CD14-positive monocyte (primary cell): ENCODE measurements at regions not wholly inside any gene's neighbourhood (a gene's known extent, or its start where the extent isn't known, plus 50 kb on each side); places are given as distances from the start of the nearest gene placed in this dataset.

Experiments used
- DNase-seq, 3 donors: peaks; one replicate each; pipeline ENCODE4 v3.0.0-alpha.2; 2011 to 2022
- H2AFZ ChIP-seq: 2 replicates; pipeline ENCODE4 v1.6.0; 2012; ENCODE audit warnings: mild to moderate bottlenecking, low read depth, low read length, inconsistent platforms; ENCODE audit not compliant: insufficient read depth, poor library complexity, severe bottlenecking
- H3K27ac ChIP-seq, 2 donors: 1 replicate in 1 of 2; 2 replicates in 1 of 2; pipeline ENCODE4 v1.5.1; 2012 to 2013; ENCODE audit warnings: low read length in 2 of 2, control low read depth in 1 of 2, inconsistent platforms in 1 of 2, low read depth in 1 of 2, mild to moderate bottlenecking in 1 of 2
- H3K27me3 ChIP-seq, 2 donors: one replicate each; pipeline versions ENCODE4 v1.6.0 to v1.6.1; 2011 to 2013; ENCODE audit warnings: low read length in 2 of 2; ENCODE audit not compliant: control insufficient read depth in 2 of 2, insufficient read depth in 2 of 2
- H3K36me3 ChIP-seq, 2 donors: replicated peaks in 1 of 2; 1 replicate in 1 of 2; 2 replicates in 1 of 2; pipeline versions ENCODE4 v1.5.1 to v1.6.1; 2012 to 2013; ENCODE audit warnings: low read length in 2 of 2, control low read depth in 1 of 2, inconsistent platforms in 1 of 2, mild to moderate bottlenecking in 1 of 2; ENCODE audit not compliant: insufficient read depth in 2 of 2, control insufficient read depth in 1 of 2
- H3K4me1 ChIP-seq, 2 donors: 1 replicate in 1 of 2; 2 replicates in 1 of 2; pipeline versions ENCODE4 v1.5.1 to v1.6.1; 2012 to 2013; ENCODE audit warnings: low read length in 2 of 2, control low read depth in 1 of 2, inconsistent platforms in 1 of 2, mild to moderate bottlenecking in 1 of 2, moderate library complexity in 1 of 2; ENCODE audit not compliant: insufficient read depth in 2 of 2, control insufficient read depth in 1 of 2
- H3K4me2 ChIP-seq: replicated peaks from 2 replicates; pipeline ENCODE3; 2012; ENCODE audit warnings: low read length, moderate library complexity, mild to moderate bottlenecking; ENCODE audit not compliant: poor library complexity, severe bottlenecking; ENCODE audit errors: extremely low read depth
- H3K4me3 ChIP-seq, 3 experiments: fragments of 200-600 bp in 1 of 3; sonication (generic) in 1 of 3; replicated peaks in 1 of 3; 1 replicate in 2 of 3; 2 replicates in 1 of 3; pipeline ENCODE4 v1.5.1; 2011 to 2013; ENCODE audit warnings: low read length in 3 of 3, mild to moderate bottlenecking in 3 of 3, control low read depth in 2 of 3, low read depth in 2 of 3, inconsistent platforms in 1 of 3, moderate library complexity in 1 of 3
- H3K79me2 ChIP-seq: 2 replicates; pipeline ENCODE4 v1.6.0; 2012; ENCODE audit warnings: mild to moderate bottlenecking, control low read depth, inconsistent platforms, low read length, moderate library complexity; ENCODE audit not compliant: insufficient read depth
- H3K9ac ChIP-seq: 2 replicates; pipeline ENCODE4 v1.6.0; 2017; ENCODE audit warnings: low read length, mild to moderate bottlenecking; ENCODE audit not compliant: insufficient read depth, poor library complexity, severe bottlenecking
- H3K9me3 ChIP-seq, 2 donors: replicated peaks in 1 of 2; 1 replicate in 1 of 2; 2 replicates in 1 of 2; pipeline versions ENCODE4 v1.5.1 to v1.6.1; 2012 to 2013; ENCODE audit warnings: low read length in 2 of 2, control low read depth in 1 of 2; ENCODE audit not compliant: control insufficient read depth in 1 of 2, insufficient read depth in 1 of 2
- H4K20me1 ChIP-seq: 2 replicates; pipeline ENCODE4 v1.6.0; 2012; ENCODE audit warnings: mild to moderate bottlenecking, low read length, control low read depth, moderate library complexity; ENCODE audit not compliant: insufficient read depth
- H3K27ac Mint-ChIP-seq, 7 donors: one replicate each; pipeline ENCODE4 v1.8.0; 2020; ENCODE audit warnings: mild to moderate bottlenecking in 7 of 7, mixed read lengths in 7 of 7, moderate library complexity in 6 of 7, inconsistent platforms in 2 of 7
- H3K27me3 Mint-ChIP-seq, 3 donors: one replicate each; pipeline ENCODE4 v1.8.0; 2021 to 2022; ENCODE audit warnings: low read depth in 3 of 3, mild to moderate bottlenecking in 3 of 3, mixed read lengths in 3 of 3, moderate library complexity in 3 of 3, inconsistent platforms in 1 of 3
- H3K36me3 Mint-ChIP-seq, 2 donors: one replicate each; pipeline ENCODE4 v1.8.0; 2020; ENCODE audit warnings: mixed read lengths in 2 of 2, inconsistent platforms in 1 of 2, mild to moderate bottlenecking in 1 of 2
- H3K4me1 Mint-ChIP-seq: one replicate; pipeline ENCODE4 v1.8.0; 2020; ENCODE audit warnings: mild to moderate bottlenecking, mixed read lengths
- H3K4me3 Mint-ChIP-seq, 2 donors: one replicate each; pipeline ENCODE4 v1.8.0; 2020; ENCODE audit warnings: mild to moderate bottlenecking in 2 of 2, mixed read lengths in 2 of 2, moderate library complexity in 1 of 2
- H3K9me3 Mint-ChIP-seq, 7 donors: one replicate each; pipeline ENCODE4 v1.8.0; 2020 to 2022; ENCODE audit warnings: mixed read lengths in 7 of 7, mild to moderate bottlenecking in 6 of 7, moderate library complexity in 6 of 7, inconsistent platforms in 2 of 7
- WGBS: methylation state at CpG from one replicate; pipeline ENCODE4 v1.1.5; 2013; ENCODE audit warnings: missing lambda C conversion rate; ENCODE audit not compliant: insufficient coverage; 5-methylcytosine and 5-hydroxymethylcytosine counted together
- intact Hi-C, 2 donors: fragments of 100-400 bp; cut with micrococcal nuclease; formaldehyde crosslinking; loops; one replicate each; pipeline versions ENCODE4 v1.15.0 to v1.15.1; 2023
- TF ChIP-seq, protein P1 (sequence below): fragments of 200-600 bp; IDR thresholded peaks from one replicate; pipeline ENCODE4 v1.8.0; 2022; ENCODE audit warnings: antibody characterized with exemption, mild to moderate bottlenecking

DNA sequence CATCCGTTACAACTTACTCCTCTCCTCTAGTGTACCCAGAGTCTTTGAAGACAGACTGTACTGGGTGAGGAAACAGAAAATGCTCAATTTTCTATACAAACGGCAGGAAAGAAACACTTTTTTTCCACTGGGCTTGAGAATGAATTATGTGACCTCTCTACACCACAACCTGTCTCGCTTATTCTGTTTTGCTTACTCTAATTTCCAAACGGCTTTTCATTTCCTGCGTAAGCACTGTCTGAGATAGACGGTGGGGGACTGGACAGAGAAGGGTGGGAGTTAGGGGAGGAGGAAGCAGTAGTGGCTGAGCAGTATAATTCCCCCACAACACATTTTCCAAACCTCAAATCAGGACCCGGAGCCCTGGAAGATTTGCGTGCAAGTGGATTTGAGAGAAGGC lies 191.4 kb upstream of the SDK2 start:
- peaks cover 9 to 20% (median 19%) of the 10 kb centered on the region in 3 donors for H3K27me3 Mint-ChIP-seq
- DNase-seq = no peak
- H3K9me3 Mint-ChIP-seq = peaks cover 0 to 8% (median 5%) of the 10 kb centered on the region in 7 donors
- Histone ChIP-seq H3K4me2 (no peak overlapping the region), H2AFZ (peak overlapping the region; percentile 47), H3K4me1 (no peaks in the 10 kb centered on the region), H4K20me1 (no peaks in the 10 kb centered on the region), H3K27me3 (peaks cover 4 to 12% of the 10 kb centered on the region in 2 donors), H3K79me2 (no peaks in the 10 kb centered on the region), H3K9me3 (no peaks in the 10 kb centered on the region), H3K27ac (no peak overlapping the region), H3K4me3 (no peak overlapping the region), H3K36me3 (no peaks in the 10 kb centered on the region), H3K9ac (no peak overlapping the region)
- no peaks in the 10 kb centered on the region for H3K36me3 Mint-ChIP-seq
- no peak overlapping the region for H3K4me3 Mint-ChIP-seq
- peaks cover 8% of the 10 kb centered on the region for H3K4me1 Mint-ChIP-seq
- no CpG with 5 or more reads among the region's 8 CpGs for WGBS
- H3K27ac Mint-ChIP-seq = no peak overlapping the region
- intact Hi-C loops = no loop called here
- TF ChIP-seq, protein P1, sequence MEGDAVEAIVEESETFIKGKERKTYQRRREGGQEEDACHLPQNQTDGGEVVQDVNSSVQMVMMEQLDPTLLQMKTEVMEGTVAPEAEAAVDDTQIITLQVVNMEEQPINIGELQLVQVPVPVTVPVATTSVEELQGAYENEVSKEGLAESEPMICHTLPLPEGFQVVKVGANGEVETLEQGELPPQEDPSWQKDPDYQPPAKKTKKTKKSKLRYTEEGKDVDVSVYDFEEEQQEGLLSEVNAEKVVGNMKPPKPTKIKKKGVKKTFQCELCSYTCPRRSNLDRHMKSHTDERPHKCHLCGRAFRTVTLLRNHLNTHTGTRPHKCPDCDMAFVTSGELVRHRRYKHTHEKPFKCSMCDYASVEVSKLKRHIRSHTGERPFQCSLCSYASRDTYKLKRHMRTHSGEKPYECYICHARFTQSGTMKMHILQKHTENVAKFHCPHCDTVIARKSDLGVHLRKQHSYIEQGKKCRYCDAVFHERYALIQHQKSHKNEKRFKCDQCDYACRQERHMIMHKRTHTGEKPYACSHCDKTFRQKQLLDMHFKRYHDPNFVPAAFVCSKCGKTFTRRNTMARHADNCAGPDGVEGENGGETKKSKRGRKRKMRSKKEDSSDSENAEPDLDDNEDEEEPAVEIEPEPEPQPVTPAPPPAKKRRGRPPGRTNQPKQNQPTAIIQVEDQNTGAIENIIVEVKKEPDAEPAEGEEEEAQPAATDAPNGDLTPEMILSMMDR = no peak

DNA sequence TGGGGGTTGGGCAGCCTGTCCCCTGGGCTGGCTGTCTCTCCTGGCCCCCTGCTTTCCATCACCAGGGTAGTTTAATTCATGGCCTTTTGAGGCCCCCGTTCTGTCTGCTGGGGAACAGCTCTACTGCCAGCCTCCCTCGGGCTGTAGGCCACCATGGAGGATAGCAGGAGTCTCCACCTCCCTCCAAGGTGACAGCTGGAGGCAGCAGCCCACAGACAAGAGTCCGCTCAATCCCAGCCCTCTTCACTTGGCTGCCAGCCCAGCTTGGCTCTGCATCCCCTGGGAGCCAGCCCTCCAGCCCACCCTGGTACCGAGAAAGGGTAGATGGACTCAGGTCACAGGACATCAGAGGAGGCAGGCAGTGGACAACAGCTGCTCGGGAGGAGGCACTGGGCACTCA lies 194.6 kb upstream of the SDK2 start:
- WGBS = 93% methylated on average over 2 of the region's 5 CpGs
- Mint-ChIP-seq H3K36me3 (no peaks in the 10 kb centered on the region), H3K4me3 (no peak overlapping the region)

More for the DNA sequence above, 194.6 kb upstream of the SDK2 start:
- H3K36me3 ChIP-seq = no peaks in the 10 kb centered on the region
- no peak overlapping the region for H3K27ac Mint-ChIP-seq
- H3K4me2 ChIP-seq = no peak overlapping the region
- H3K9ac ChIP-seq = no peak overlapping the region
- no peaks in the 10 kb centered on the region for H3K79me2 ChIP-seq
- H2AFZ ChIP-seq = no peak overlapping the region
- DNase-seq = no peak
- H3K4me1 ChIP-seq = no peaks in the 10 kb centered on the region
- intact Hi-C loops = no loop called here
- peaks cover 5% of the 10 kb centered on the region for H3K4me1 Mint-ChIP-seq
- no peak overlapping the region for H3K4me3 ChIP-seq
- H3K9me3 Mint-ChIP-seq = peaks cover 0 to 8% (median 5%) of the 10 kb centered on the region in 7 donors
- H4K20me1 ChIP-seq = no peaks in the 10 kb centered on the region
- H3K27me3 ChIP-seq = peaks cover 4 to 12% of the 10 kb centered on the region in 2 donors
- H3K9me3 ChIP-seq = no peaks in the 10 kb centered on the region
- H3K27me3 Mint-ChIP-seq = peaks cover 9 to 26% (median 19%) of the 10 kb centered on the region in 3 donors
- H3K27ac ChIP-seq = no peak overlapping the region
- TF ChIP-seq, protein P1 = no peak
